GM21528 (cell line): ENCODE measurements at regions not wholly inside any gene's neighbourhood (a gene's known extent, or its start where the extent isn't known, plus 50 kb on each side); places are given as distances from the start of the nearest gene placed in this dataset.
"Not testable (repeated sequence)": the region's sequence is repeated elsewhere in the genome, so short reads cannot be mapped to it uniquely, and the experiment has no call there.

ENCODE experiments used
- ATAC-seq: cut with Tn5 transposase; IDR thresholded peaks from one replicate; pipeline ENCODE4 v1.9.1; 2021; ENCODE audit warnings: mild to moderate bottlenecking, moderate library complexity; ENCODE audit not compliant: unreplicated experiment, low FRiP score

DNA sequence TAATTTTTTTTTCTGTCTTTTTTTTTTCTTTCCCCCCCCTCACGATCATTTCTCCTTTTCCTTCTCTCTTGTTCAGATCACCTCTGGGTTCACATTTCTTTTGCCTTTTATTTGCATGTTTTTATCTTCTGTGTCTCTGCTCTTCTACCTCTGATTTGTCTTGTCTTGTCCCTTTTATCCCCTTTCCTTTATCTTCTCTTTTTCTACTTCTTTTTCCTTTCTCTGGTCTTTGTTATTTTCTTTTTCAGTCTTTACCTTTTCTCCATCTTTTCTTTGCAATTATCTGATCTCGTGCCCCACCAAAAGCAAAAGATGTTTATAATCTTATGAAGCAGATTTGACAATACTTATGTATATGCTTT lies 77.8 kb upstream of the RAP1B start:
- ATAC-seq: no peak

DNA sequence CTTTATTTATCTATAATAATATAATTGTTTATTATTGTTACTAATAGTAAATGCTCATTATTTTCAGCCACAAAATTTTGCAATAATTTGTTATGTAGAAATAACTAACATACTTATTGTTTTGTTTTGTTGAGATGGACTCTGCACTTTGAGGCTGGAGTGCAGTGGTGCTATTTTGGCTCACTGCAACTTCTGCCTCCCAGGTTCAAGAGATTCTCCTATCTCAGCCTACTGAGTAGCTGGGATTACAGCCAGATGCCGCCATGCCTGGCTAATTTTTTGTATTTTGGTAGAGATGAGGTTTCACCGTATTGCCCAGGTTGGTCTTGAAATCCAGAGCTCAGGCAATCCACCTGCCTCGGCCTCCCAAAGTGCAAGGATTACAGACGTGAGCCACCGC lies 76.6 kb upstream of the RAP1B start:
- no peak for ATAC-seq

DNA sequence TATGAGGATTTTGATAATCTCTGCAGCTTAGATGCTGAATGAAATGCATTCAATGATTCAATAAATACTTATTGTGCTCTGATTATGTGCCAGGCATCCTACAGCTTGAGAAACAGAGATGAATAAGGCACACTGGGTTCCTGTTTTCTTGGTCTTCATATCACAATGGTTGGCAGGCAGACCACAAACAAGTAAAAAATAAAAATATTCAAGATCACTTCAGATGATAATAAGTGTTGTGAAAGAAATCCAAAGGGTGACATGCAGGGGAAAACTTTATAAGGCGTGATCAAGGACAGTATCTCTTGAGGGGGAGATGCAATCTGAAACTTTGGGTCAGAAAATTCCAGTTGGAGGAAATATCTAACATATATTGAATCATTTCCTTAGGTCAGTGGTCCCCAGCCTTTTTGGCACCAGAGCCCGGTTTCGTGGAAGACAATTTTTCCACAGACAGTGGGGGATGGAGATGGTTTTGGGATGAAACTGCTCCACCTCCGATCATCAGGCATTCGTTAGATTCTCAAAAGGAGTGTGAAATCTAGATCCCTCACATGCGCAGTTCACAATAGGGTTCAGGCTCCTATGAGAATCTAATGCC lies 73.7 kb upstream of the RAP1B start:
- ATAC-seq: no peak

DNA sequence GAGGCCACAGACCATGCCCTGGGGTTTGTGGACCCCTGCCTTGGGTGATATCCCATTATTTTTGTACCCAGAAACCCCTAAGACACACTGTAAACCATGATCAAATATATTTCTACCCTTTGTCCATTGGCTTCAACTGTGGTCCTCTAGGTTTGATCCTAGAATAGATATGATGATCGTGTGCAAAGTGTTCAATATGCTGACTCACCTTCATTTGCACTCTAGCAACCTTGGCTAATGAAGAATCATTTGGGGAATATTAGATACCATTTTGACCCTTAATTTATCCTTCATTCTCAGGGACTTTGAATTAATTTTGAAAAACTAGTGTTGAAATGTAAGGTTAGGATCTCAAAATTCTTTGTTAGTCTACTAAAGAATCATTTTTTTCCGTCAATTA lies 73.1 kb upstream of the RAP1B start:
- ATAC-seq: no peak

DNA sequence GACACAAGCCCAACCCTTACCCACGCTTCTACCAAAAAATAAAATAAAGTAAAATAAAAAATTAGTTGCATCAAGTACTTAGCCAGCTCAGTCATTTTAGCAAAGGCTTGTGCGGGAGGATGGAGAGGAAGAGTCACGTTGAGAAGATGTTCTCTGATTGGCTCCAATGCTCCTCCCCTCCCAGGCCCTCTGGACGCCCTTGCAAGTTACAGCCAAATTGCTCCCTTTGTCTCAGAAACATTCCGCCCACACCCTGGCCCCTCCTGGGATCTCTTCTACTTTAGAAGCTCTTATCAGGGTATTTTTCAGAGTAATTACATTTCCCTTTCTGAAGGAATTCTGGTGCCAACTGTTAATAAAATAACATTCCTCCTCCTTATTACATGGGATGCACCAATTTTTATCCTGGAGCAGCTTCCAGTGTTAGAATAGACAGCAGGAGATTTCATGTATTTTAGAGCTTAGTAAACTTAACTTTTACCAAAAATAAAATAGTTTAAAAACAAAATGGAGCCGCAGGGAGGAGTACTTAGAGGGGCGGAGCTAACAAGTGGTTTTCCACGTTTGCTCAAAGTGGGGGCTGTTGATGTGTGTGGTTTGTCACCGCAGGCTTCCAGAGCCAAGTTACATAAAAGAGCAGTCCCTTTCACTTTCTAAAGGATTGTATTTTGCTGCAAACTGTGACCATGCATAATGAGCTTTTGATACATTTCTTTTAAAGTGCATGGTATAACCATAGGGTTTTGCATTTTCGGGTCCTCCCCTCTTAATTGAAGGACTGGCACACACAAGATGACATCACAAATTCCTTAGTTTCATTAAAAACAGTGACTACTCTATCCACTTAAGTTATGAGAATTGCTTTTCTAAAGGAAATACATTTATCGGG lies 71.7 kb upstream of the RAP1B start:
- no peak for ATAC-seq

DNA sequence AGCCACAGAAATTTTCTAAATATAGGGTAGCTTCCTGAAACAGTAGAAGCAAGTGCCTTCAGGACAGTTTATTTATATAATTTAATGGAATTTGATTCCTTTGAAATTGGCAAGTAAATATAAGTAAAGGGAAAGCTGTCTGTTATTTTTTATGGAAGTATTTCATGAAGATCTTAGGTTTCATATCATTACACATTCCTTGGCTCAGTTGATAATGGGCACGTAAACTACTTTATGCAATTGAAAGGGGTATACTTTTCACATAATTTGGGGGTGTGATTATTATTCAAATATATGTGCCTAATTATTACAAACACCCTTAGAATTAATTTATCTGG lies 71.1 kb upstream of the RAP1B start:
- ATAC-seq: no peak

DNA sequence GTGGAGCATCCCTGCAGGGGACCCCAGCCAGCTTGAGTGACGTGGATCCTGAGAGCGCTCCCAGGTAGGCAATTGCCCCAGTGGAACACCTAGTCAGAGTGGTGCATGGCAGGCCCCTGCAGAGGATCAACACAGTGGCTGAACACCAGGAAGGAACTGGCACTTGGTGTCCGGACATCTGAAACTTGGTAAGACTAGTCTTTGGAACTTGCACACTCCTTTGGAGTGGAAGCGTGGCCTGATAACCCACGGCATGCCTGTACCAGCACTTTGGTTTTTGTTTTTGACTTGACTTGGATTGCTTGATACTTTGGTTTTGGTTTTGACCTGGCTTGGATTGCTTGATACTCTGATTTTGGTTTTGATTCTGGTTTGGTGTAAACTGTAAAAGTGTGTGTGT lies 69.9 kb upstream of the RAP1B start:
- ATAC-seq: not testable (repeated sequence)

DNA sequence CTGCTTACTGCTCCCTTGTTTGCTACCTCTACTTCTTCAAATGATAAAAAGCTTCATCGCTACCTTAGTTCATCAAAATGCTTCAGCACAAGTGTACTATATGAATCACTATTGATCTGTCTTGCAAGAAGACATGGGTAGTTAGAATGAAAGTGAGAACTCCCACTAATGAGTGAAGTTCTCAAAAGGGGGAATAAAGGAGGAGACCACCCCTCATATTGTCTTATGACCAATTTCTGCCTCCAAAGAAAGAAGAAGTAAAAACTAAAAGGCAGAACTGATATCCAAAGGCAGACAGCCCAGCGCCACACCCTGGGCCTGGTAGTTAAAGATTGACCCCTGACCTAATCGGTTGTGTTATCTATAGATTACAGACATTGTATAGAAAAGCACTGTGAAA lies 63.4 kb upstream of the RAP1B start:
- ATAC-seq: not testable (repeated sequence)

DNA sequence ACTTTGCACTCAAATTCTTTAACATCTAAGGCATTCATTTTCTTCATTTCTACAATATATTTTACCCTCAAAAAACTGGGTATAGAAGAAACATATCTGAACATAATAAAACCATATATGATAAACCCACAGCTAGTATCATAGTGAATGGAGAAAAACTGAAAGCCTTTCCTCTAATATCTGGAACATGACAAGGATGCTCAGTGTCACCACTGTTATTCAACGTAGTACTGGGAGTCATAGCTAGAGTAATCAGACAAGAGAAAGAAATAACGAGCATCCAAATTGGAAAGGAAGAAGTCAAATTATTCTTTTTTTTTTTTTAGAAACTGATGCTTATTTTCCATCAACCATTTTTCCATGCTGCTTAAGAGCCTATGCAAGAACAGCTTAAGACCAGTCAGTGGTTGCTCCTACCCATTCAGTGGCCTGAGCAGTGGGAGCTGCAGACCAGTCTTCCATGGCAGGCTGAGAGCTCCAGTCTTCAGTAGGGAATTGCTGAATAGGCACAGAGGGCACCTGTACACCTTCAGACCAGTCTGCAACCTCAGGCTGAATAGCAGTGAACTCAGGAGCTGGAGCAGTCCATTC lies 58.0 kb upstream of the RAP1B start:
- not testable (repeated sequence) for ATAC-seq

DNA sequence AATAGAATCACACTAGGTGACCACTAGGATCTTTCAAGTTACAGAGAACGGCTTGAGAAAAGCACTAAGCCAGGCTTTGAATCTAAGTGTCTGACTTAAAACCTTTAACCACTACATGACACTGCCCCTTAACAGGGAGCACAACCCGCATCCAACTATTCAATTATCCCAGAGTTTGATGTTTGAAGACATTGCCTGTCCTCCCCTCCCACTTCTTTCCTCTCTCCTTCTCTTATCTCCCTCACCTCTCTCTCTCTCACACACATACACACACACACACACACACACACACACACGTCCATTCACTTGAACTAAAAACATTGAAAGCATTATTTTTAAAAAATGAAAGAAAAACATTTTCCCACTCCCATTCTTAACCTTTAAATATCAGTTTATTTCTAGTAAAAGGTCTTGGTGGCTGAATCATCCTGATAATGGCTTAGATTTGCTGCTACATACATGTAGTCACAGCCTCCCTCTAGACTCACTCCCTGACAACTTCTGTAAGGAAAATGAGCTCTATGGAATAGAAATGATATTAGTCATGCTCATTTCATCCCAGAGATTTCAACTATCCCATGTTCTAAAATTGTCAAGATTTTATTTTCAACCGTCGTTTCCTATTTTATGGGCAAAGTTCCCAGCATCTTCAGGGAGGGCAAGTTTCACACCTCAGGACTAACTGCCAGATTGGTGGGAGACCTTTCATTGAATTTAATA lies 53.5 kb upstream of the RAP1B start:
- no peak for ATAC-seq

DNA sequence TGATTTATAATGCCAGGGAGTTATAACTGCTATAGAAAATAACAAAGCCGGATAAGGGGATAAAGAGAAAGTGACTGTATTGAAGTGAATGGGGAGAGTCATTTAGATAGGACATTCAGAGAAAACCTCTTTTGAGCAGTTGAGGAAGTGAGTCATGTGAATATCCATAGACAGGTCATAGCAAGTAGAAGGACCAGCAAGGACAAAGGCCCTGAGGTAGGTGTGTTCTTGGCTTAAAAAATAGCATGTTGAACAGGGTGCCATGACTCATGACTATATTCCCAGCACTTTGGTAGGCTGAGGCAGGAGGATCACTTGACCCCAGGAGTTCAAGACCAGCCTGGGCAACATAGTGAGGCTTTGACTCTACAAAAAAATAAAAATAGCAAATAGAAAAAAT lies 51.5 kb upstream of the RAP1B start:
- ATAC-seq: no peak

DNA sequence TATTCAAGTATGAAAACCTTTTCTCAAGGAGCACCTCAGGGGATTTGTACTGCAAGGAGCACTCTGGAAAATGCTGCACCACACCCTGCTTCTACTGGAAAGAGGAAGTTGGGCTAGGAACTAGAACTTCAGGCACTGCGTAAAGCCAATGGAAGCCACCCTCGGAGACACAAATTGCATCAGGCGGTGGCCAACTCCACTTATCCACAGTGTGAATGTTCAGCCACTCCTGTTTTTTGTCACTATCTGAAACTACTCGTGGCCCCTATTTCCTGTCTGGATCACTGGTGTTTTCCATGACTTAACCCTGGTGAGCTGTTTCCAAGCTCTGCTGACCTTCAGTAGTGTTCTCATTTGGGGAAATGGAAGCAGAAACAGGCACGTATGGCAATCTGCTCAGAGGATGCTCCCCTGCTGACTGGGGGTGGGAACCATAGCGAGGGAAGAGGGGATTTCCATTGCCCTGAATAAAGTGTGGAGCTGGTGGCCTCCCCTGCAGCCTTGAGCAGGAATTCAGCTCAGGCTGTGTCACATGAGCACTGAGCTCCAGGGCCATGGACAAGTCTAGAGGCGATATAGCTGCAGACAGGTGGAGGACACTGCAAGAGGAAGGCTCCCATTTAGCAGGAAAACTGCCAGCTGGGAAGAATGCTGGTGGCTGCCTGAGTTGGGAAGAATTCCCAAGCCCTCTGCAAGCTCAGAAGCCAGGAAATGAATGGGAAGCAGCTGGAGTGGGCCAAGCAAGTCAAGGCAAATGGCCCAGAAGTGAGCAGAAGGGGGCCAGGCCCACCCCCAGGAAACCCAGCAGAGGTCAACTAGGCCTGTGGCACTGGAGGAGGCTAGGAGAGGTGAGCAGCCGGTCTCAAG lies 50.5 kb upstream of the RAP1B start:
- ATAC-seq: no peak

DNA sequence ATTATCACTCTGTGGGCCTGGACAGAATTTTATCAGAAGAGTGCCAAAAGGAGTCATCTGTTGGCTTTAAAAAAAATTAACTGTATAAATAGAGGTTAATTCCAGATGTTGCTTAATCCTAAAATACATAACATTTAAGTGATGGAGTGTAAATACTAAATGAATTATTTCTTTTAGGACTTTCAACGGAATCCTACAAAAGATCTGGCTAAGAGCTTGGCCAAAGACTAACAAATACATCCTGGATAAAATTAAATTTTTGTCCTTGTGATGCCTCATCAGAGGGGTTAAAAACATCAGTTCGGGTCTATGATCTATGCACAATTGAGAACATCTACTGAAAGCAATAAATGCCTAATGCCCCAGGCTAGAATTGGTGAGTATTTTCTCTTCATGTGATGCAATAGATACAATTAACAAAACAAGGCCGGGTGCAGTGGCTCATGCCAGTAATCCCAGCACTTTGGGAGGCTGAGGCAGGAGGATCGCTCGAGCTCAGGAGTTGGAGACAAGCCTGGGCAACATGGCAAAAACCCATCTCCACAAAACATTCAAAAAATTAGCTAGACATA lies 49.8 kb upstream of the RAP1B start:
- no peak for ATAC-seq
